ENCODE measurements at regions not wholly inside any gene's neighbourhood (a gene's known extent, or its start where the extent isn't known, plus 50 kb on each side); places are given as distances from the start of the nearest gene placed in this dataset.
A peak's percentile ranks its signal among the peaks of the same experiment; 100 is the strongest.

DNA sequence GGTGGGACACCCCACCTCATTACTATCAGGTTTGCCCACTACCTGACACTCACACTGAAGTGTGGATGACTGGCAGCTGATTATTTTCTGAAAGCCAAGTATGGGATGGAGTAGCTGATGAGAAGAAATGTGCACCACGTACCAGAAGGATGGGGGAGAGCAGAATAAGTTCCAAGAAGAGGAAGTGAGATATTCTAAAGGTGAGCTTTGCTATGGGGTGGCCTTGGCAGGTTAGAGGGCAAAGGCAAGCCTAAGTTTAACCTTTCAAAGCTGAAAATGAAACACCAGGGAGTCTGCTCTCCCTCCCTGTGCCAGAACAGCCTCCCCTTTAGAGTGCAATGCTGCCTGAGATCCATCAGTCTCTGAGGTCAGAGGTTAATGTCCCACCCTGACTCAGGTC is 196.1 kb upstream of the OSR1 start:
- H3K27me3 ChIP-seq (ENCODE audit: insufficient read depth, low read length) = no peaks in the 10 kb centered on the region
- H3K4me3 ChIP-seq (ENCODE audit: low read depth, low read length) = no peak overlapping the region
- no peak overlapping the region for H2AFZ ChIP-seq (ENCODE audit: low read length, unreplicated experiment)
- H3K4me1 ChIP-seq (ENCODE audit: control insufficient read depth, insufficient read depth, low read length, unreplicated experiment) = no peaks in the 10 kb centered on the region
- H3K36me3 ChIP-seq (ENCODE audit: insufficient read depth, low read length) = no peaks in the 10 kb centered on the region
- no peaks in the 10 kb centered on the region for H3K79me2 ChIP-seq (ENCODE audit: control insufficient read depth, insufficient read depth, low read length, unreplicated experiment)
- H3K27ac ChIP-seq (ENCODE audit: low read depth, low read length) = no peak overlapping the region

GRCh38 chr2:19552270-19552669 is 193.8 kb upstream of the OSR1 start:
- no peak overlapping the region for H3K27ac ChIP-seq (ENCODE audit: low read depth, low read length)
- no peak overlapping the region for H2AFZ ChIP-seq (ENCODE audit: low read length, unreplicated experiment)
- H3K4me1 ChIP-seq (ENCODE audit: control insufficient read depth, insufficient read depth, low read length, unreplicated experiment) = no peaks in the 10 kb centered on the region
- no peaks in the 10 kb centered on the region for H3K79me2 ChIP-seq (ENCODE audit: control insufficient read depth, insufficient read depth, low read length, unreplicated experiment)
- no peaks in the 10 kb centered on the region for H3K36me3 ChIP-seq (ENCODE audit: insufficient read depth, low read length)
- H3K27me3 ChIP-seq (ENCODE audit: insufficient read depth, low read length) = no peaks in the 10 kb centered on the region
- H3K4me3 ChIP-seq (ENCODE audit: low read depth, low read length) = no peak overlapping the region

- Histone ChIP-seq H3K36me3 (ENCODE audit: insufficient read depth, low read length) (no peaks in the 10 kb centered on the region), H2AFZ (ENCODE audit: low read length, unreplicated experiment) (no peak overlapping the region), H3K27ac (ENCODE audit: low read depth, low read length) (no peak overlapping the region), H3K4me3 (ENCODE audit: low read depth, low read length) (no peak overlapping the region), H3K4me1 (ENCODE audit: control insufficient read depth, insufficient read depth, low read length, unreplicated experiment) (no peaks in the 10 kb centered on the region), H3K79me2 (ENCODE audit: control insufficient read depth, insufficient read depth, low read length, unreplicated experiment) (no peaks in the 10 kb centered on the region), H3K27me3 (ENCODE audit: insufficient read depth, low read length) (no peaks in the 10 kb centered on the region)
Measured at GRCh38 chr2:19550750-19551149, 192.3 kb upstream of the OSR1 start.

GRCh38 chr2:19549821-19550220 is 191.4 kb upstream of the OSR1 start:
- Histone ChIP-seq H3K4me1 (ENCODE audit: control insufficient read depth, insufficient read depth, low read length, unreplicated experiment) (no peaks in the 10 kb centered on the region), H3K27me3 (ENCODE audit: insufficient read depth, low read length) (no peaks in the 10 kb centered on the region), H3K79me2 (ENCODE audit: control insufficient read depth, insufficient read depth, low read length, unreplicated experiment) (no peaks in the 10 kb centered on the region), H3K27ac (ENCODE audit: low read depth, low read length) (no peak overlapping the region), H3K4me3 (ENCODE audit: low read depth, low read length) (no peak overlapping the region), H2AFZ (ENCODE audit: low read length, unreplicated experiment) (no peak overlapping the region), H3K36me3 (ENCODE audit: insufficient read depth, low read length) (no peaks in the 10 kb centered on the region)

- H3K36me3 ChIP-seq (ENCODE audit: insufficient read depth, low read length) = no peaks in the 10 kb centered on the region
- H3K27ac ChIP-seq (ENCODE audit: low read depth, low read length) = no peak overlapping the region
- no peaks in the 10 kb centered on the region for H3K79me2 ChIP-seq (ENCODE audit: control insufficient read depth, insufficient read depth, low read length, unreplicated experiment)
- H3K27me3 ChIP-seq (ENCODE audit: insufficient read depth, low read length) = no peaks in the 10 kb centered on the region
- H2AFZ ChIP-seq (ENCODE audit: low read length, unreplicated experiment) = no peak overlapping the region
- H3K4me3 ChIP-seq (ENCODE audit: low read depth, low read length) = no peak overlapping the region
- H3K4me1 ChIP-seq (ENCODE audit: control insufficient read depth, insufficient read depth, low read length, unreplicated experiment) = peaks cover 13% of the 10 kb centered on the region
Measured at GRCh38 chr2:19548116-19548515, 189.7 kb upstream of the OSR1 start.

DNA sequence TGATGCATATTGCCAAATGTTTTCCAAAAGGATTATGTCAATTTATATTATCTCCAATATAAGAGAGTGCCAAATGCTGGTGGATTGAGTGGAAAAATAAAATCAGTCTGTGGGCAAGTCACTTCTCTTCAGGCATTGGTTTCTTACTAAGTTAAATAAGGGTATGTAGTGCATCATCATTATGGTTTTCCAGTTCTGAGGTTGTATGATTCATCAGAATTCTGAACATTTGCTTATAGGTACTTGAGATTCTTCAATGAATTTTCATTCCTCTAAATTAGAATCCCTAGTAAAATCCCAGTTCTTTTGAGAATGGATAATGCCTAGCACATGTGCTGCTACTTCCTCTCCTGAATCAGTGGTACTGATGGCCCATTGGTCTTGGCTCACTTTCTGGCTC is 188.9 kb upstream of the OSR1 start:
- Histone ChIP-seq H3K79me2 (ENCODE audit: control insufficient read depth, insufficient read depth, low read length, unreplicated experiment) (no peaks in the 10 kb centered on the region), H3K4me3 (ENCODE audit: low read depth, low read length) (no peak overlapping the region), H3K4me1 (ENCODE audit: control insufficient read depth, insufficient read depth, low read length, unreplicated experiment) (peaks cover 21% of the 10 kb centered on the region), H3K27me3 (ENCODE audit: insufficient read depth, low read length) (no peaks in the 10 kb centered on the region), H3K27ac (ENCODE audit: low read depth, low read length) (no peak overlapping the region), H2AFZ (ENCODE audit: low read length, unreplicated experiment) (no peak overlapping the region), H3K36me3 (ENCODE audit: insufficient read depth, low read length) (no peaks in the 10 kb centered on the region)

DNA sequence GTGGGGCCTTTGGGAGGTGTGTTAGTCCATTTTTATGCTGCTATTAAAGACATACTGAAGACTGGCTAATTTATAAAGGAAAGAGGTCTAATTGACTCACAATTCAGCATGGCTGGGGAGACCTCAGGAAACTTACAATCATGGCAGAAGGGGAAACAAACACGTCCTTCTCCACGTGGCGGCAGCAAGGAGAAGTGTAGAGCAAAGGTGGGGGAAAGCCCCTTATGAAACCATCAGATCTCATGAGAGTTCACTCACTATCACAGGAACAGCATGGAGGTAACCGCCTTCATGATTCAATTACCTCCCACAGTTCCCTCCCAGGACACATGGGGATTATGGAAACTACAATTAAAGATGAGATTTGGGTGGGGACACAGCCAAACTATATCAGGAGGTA is 187.1 kb upstream of the OSR1 start:
- no peak overlapping the region for H2AFZ ChIP-seq (ENCODE audit: low read length, unreplicated experiment)
- no peak overlapping the region for H3K27ac ChIP-seq (ENCODE audit: low read depth, low read length)
- H3K4me3 ChIP-seq (ENCODE audit: low read depth, low read length) = no peak overlapping the region
- H3K36me3 ChIP-seq (ENCODE audit: insufficient read depth, low read length) = no peaks in the 10 kb centered on the region
- H3K27me3 ChIP-seq (ENCODE audit: insufficient read depth, low read length) = no peaks in the 10 kb centered on the region
- H3K79me2 ChIP-seq (ENCODE audit: control insufficient read depth, insufficient read depth, low read length, unreplicated experiment) = no peaks in the 10 kb centered on the region
- peaks cover 35% of the 10 kb centered on the region for H3K4me1 ChIP-seq (ENCODE audit: control insufficient read depth, insufficient read depth, low read length, unreplicated experiment)

DNA sequence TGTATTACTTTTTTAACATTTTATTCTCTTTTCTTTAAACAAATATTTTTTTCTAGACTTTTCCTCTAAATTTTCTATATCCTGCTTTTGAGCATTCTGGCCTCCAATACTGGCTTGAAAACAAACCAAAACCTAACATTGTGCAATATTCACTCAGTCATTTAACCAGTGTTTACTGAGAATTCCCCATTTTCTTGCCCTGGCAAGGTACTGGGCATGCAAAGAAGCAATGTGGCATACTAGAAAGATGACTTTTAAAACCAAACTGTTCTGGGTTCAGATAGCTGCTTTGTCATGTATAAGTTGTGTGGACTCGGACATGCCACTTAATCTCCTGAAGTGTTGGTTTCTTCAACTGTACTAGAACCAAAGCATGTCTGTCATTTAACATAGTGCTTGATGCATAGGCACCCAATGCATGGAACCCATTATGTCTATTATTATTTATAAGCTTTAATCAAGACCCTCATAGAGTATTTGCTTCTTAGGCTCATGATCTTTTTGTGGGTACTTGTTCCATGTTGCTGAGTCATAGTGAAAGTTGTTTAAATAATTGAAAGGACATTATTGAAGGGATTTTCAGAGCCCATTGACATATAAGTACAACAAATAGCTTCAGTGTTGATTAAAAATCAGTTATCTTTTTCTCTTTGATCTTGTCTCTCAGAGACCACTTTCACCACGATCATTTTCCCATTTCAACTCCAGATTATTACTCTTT is 185.4 kb upstream of the OSR1 start:
- Histone ChIP-seq H3K27ac (ENCODE audit: low read depth, low read length) (0 out of 2 replicates have a peak overlapping the region, but pooled peaks have one; percentile 13), H3K4me3 (ENCODE audit: low read depth, low read length) (no peak overlapping the region), H2AFZ (ENCODE audit: low read length, unreplicated experiment) (no peak overlapping the region), H3K36me3 (ENCODE audit: insufficient read depth, low read length) (no peaks in the 10 kb centered on the region), H3K79me2 (ENCODE audit: control insufficient read depth, insufficient read depth, low read length, unreplicated experiment) (no peaks in the 10 kb centered on the region), H3K27me3 (ENCODE audit: insufficient read depth, low read length) (no peaks in the 10 kb centered on the region), H3K4me1 (ENCODE audit: control insufficient read depth, insufficient read depth, low read length, unreplicated experiment) (peaks cover 51% of the 10 kb centered on the region)

- Histone ChIP-seq H3K4me3 (ENCODE audit: low read depth, low read length) (no peak overlapping the region), H2AFZ (ENCODE audit: low read length, unreplicated experiment) (no peak overlapping the region), H3K4me1 (ENCODE audit: control insufficient read depth, insufficient read depth, low read length, unreplicated experiment) (peaks cover 56% of the 10 kb centered on the region), H3K79me2 (ENCODE audit: control insufficient read depth, insufficient read depth, low read length, unreplicated experiment) (no peaks in the 10 kb centered on the region), H3K27me3 (ENCODE audit: insufficient read depth, low read length) (no peaks in the 10 kb centered on the region), H3K36me3 (ENCODE audit: insufficient read depth, low read length) (no peaks in the 10 kb centered on the region), H3K27ac (ENCODE audit: low read depth, low read length) (peak overlapping the region; percentile 13; the same call in 1 of the 2 replicates)
Measured at GRCh38 chr2:19542796-19543662, 184.6 kb upstream of the OSR1 start.

DNA sequence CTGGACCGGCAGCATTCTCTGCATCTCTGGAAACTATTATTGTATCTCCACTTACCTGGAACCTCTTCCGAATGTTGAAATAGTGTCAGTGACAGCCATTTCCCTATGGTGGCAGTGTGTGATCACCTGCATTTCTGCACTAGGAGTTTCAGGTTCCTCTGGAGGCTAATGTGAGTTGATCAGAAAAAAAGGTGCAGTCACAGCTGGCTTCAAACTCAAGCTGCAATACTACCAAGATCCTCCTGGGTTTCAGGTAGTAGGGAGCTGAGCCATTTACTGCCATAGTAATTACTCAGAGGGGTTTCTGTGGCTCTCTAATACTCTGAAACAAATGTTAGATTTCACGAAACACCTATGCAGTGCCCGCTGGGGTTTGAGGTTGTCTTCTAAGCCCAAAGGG is 183.5 kb upstream of the OSR1 start:
- Histone ChIP-seq H3K27me3 (ENCODE audit: insufficient read depth, low read length) (no peaks in the 10 kb centered on the region), H2AFZ (ENCODE audit: low read length, unreplicated experiment) (no peak overlapping the region), H3K79me2 (ENCODE audit: control insufficient read depth, insufficient read depth, low read length, unreplicated experiment) (no peaks in the 10 kb centered on the region), H3K27ac (ENCODE audit: low read depth, low read length) (peak overlapping the region; percentile 70), H3K4me1 (ENCODE audit: control insufficient read depth, insufficient read depth, low read length, unreplicated experiment) (peaks cover 64% of the 10 kb centered on the region), H3K36me3 (ENCODE audit: insufficient read depth, low read length) (no peaks in the 10 kb centered on the region), H3K4me3 (ENCODE audit: low read depth, low read length) (no peak overlapping the region)

All from ACC112 (cell line).